Panc1 (cell line): ENCODE measurements at regions not wholly inside any gene's neighbourhood (a gene's known extent, or its start where the extent isn't known, plus 50 kb on each side); places are given as distances from the start of the nearest gene placed in this dataset.

Source experiments
- ATAC-seq: fragments of 200-7000 bp; cut with Tn5 transposase; 2 replicates; pipeline ENCODE4 v1.9.1; 2020; ENCODE audit warnings: mild to moderate bottlenecking, moderate library complexity
- BruUV-seq: library from RNA; stranded (reverse); fragments of 400-500 nt; replicated peaks from 2 replicates; lab custom pipeline; 2021; lab: Mats Ljungman, UMichigan
- CTCF ChIA-PET: fragments of 300-600 bp; sonication (Branson Sonifier 250); formaldehyde crosslinking; loops from one replicate; lab custom pipeline; 2022; ENCODE audit warnings: antibody characterized with exemption; lab: Charles Lee
- POLR2A ChIA-PET: fragments of 300-600 bp; sonication (Branson Sonifier 250); formaldehyde crosslinking; loops from one replicate; lab custom pipeline; 2022; ENCODE audit warnings: antibody characterized with exemption; lab: Charles Lee
- DNase-seq: peaks from one replicate; pipeline ENCODE4 v3.0.0-alpha.2; 2010; ENCODE audit warnings: low read depth, low spot score
- H3K27ac ChIP-seq: 2 replicates; pipeline ENCODE4 v1.5.1; 2011; ENCODE audit warnings: mild to moderate bottlenecking, low read length, inconsistent platforms
- H3K27me3 ChIP-seq: fragments of 200-500 bp; sonication (Bioruptor generic); 2 replicates; pipeline ENCODE4 v1.6.0; 2014; ENCODE audit warnings: low read length, inconsistent platforms; ENCODE audit not compliant: control insufficient read depth, insufficient read depth
- H3K36me3 ChIP-seq: fragments of 200-500 bp; sonication (Bioruptor generic); 2 replicates; pipeline ENCODE4 v1.5.1; 2014; ENCODE audit warnings: inconsistent platforms, mild to moderate bottlenecking, low read length, moderate library complexity; ENCODE audit not compliant: control insufficient read depth, insufficient read depth
- H3K4me1 ChIP-seq: 2 replicates; pipeline ENCODE4 v1.5.1; 2011; ENCODE audit warnings: inconsistent platforms, mild to moderate bottlenecking, low read length, moderate library complexity; ENCODE audit not compliant: control insufficient read depth, insufficient read depth
- H3K4me3 ChIP-seq, 2 experiments: 2 replicates each; pipeline ENCODE4 v1.5.1; 2011 to 2012; ENCODE audit warnings: low read depth in 2 of 2, low read length in 2 of 2, mild to moderate bottlenecking in 2 of 2, inconsistent platforms in 1 of 2, moderate library complexity in 1 of 2
- H3K9me3 ChIP-seq: fragments of 200-500 bp; sonication (Bioruptor generic); 2 replicates; pipeline ENCODE4 v1.5.1; 2014; ENCODE audit warnings: low read depth, mild to moderate bottlenecking, inconsistent platforms, low read length, moderate library complexity; ENCODE audit not compliant: control insufficient read depth, insufficient read depth
- CTCF ChIP-seq: fragments of 450-650 bp; IDR thresholded peaks from 2 replicates; pipeline ENCODE4 v1.5.1; 2017; ENCODE audit warnings: mild to moderate bottlenecking
- POLR2AphosphoS5 ChIP-seq: IDR thresholded peaks from 2 replicates; pipeline ENCODE4 v1.6.1; 2012; ENCODE audit warnings: mild to moderate bottlenecking, low read depth, low read length, moderate library complexity
- REST ChIP-seq, 2 experiments: IDR thresholded peaks; 2 replicates each; pipeline ENCODE4 v1.6.1; 2011 to 2012; ENCODE audit warnings: low read depth in 2 of 2, control low read depth in 1 of 2, low read length in 1 of 2, mild to moderate bottlenecking in 1 of 2, moderate library complexity in 1 of 2; ENCODE audit not compliant: insufficient read depth in 1 of 2
- SIN3A ChIP-seq: IDR thresholded peaks from 2 replicates; pipeline ENCODE4 v1.6.1; 2012; ENCODE audit warnings: low read depth, mild to moderate bottlenecking, low read length, moderate library complexity, borderline replicate concordance; ENCODE audit not compliant: insufficient read depth
- TCF7L2 ChIP-seq: IDR thresholded peaks from 2 replicates; pipeline ENCODE4 v1.6.1; 2011; ENCODE audit warnings: mild to moderate bottlenecking, low read depth, low read length, inconsistent platforms
- in situ Hi-C: cut with HindIII; loops from 2 replicates; pipeline ENCODE4 v1.10.0; 2016; ENCODE audit warnings: low sequenced_read_pairs, low pct_unique_long_range_greater_than_20kb
- intact Hi-C: fragments of 100-400 bp; cut with micrococcal nuclease; formaldehyde crosslinking; loops from one replicate; pipeline ENCODE4 v1.10.0; 2022; ENCODE audit not compliant: unreplicated experiment

GRCh38 chr1:55781003-55781402, 565.8 kb upstream of the USP24 start:
- no peak overlapping the region for H3K27ac ChIP-seq
- CTCF ChIA-PET, result no interaction called here

GRCh38 chr1:55777545-55777944, 562.4 kb upstream of the USP24 start:
- H3K9me3 ChIP-seq, result no peaks in the 10 kb centered on the region
- no peaks in the 10 kb centered on the region for H3K36me3 ChIP-seq
- no peak overlapping the region for H3K4me3 ChIP-seq
- DNase-seq (no peak), ATAC-seq (no peak)
- H3K27me3 ChIP-seq, result no peaks in the 10 kb centered on the region
- TF ChIP-seq CTCF (no peak), TCF7L2 (no peak), REST (IDR thresholded peaks at IDR 0.05; ENCODE audit: insufficient read depth in 1 of 2, low read depth in 2 of 2, low read length in 1 of 2) (no peak), POLR2AphosphoS5 (no peak), SIN3A (no peak)
- intact Hi-C loops (no loop called here), in situ Hi-C loops (no loop called here)
- ChIA-PET POLR2A (no interaction called here), CTCF (no interaction called here)
- no peaks in the 10 kb centered on the region for H3K4me1 ChIP-seq
- no TSS peak for BruUV-seq
- no peak overlapping the region for H3K27ac ChIP-seq

More at GRCh38 chr1:55781003-55781402, 565.8 kb upstream of the USP24 start:
- H3K36me3 ChIP-seq, result no peaks in the 10 kb centered on the region
- DNase-seq (no peak), ATAC-seq (no peak)
- H3K4me3 ChIP-seq, result no peak overlapping the region
- BruUV-seq, result no TSS peak
- no peaks in the 10 kb centered on the region for H3K9me3 ChIP-seq
- in situ Hi-C loops, result no loop called here
- POLR2A ChIA-PET, result no interaction called here
- H3K4me1 ChIP-seq, result no peaks in the 10 kb centered on the region
- intact Hi-C loops, result no loop called here
- H3K27me3 ChIP-seq, result no peaks in the 10 kb centered on the region
- TF ChIP-seq SIN3A (no peak), POLR2AphosphoS5 (no peak), REST (IDR thresholded peaks at IDR 0.05; ENCODE audit: insufficient read depth in 1 of 2, low read depth in 2 of 2, low read length in 1 of 2) (no peak), TCF7L2 (no peak), CTCF (no peak)
